ENCODE measurements at regions not wholly inside any gene's neighbourhood (a gene's known extent, or its start where the extent isn't known, plus 50 kb on each side); places are given as distances from the start of the nearest gene placed in this dataset.

DNA sequence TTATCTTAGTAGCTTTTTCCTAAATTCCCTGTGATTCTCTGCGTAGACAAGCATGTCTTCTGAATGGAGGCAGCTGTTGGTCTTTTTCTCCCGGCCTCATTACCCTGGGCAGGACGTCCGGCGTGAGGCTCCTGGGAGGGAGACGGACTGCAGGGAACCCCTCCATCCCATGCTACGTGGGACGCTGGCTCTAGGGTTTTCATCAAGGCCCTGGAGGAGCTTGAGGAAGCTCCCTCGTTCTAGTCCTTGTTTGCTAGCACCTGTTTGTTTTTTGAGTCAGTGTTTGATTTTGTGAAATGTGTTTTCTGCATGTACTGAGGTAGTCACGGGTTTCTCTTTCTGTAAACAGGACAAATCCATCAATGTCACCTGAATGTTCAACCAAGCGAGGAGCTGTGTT lies 99.3 kb upstream of the TMEM18 start:
- DNase-seq (ENCODE audit: low spot score), result no peak
- no peak for TF ChIP-seq CTCF (IDR thresholded peaks at IDR 0.05; ENCODE audit: extremely low read depth, missing control alignments)

DNA sequence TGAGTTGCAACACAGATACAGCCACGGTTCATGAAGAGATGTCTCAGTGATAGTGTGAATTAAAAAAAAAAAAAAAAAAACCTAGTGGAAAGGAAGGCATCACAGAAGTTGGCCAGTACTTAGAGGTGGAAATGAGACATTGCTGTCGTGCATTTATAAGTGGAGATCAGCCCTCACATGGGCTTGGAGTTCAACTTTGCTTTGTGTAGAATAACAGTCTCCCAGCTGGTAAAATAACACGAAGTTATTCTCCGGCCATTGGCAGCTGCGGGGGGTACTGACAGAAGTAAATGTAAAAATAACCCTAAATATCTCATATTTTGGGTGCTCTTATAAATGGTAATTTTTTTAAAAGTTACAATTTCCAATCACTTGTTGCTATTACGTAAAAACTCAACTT lies 98.8 kb upstream of the TMEM18 start:
- TF ChIP-seq CTCF (IDR thresholded peaks at IDR 0.05; ENCODE audit: extremely low read depth, missing control alignments), result no peak
- no peak for DNase-seq (ENCODE audit: low spot score)

DNA sequence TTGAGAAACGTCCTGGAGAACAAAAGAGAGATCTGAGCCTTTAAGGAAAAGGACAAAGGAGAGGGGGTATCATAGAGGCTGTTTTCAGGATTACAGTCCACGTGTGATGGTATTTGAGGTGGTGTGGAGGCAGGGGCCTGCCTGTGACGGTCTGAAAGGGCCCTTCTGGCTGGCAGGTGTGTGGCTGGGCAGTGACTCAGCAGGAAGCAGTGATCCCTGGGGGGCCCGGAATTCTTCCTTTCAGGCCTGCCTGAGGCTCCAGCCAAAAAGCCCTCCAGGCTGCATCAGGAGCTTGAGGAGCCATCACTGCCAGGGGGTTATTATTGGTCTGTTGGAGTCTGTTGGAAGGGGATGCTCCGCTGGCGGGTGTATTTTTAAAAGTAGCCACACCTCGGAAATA lies 97.2 kb upstream of the TMEM18 start:
- TF ChIP-seq CTCF (IDR thresholded peaks at IDR 0.05; ENCODE audit: extremely low read depth, missing control alignments), result no peak
- no peak for DNase-seq (ENCODE audit: low spot score)

DNA sequence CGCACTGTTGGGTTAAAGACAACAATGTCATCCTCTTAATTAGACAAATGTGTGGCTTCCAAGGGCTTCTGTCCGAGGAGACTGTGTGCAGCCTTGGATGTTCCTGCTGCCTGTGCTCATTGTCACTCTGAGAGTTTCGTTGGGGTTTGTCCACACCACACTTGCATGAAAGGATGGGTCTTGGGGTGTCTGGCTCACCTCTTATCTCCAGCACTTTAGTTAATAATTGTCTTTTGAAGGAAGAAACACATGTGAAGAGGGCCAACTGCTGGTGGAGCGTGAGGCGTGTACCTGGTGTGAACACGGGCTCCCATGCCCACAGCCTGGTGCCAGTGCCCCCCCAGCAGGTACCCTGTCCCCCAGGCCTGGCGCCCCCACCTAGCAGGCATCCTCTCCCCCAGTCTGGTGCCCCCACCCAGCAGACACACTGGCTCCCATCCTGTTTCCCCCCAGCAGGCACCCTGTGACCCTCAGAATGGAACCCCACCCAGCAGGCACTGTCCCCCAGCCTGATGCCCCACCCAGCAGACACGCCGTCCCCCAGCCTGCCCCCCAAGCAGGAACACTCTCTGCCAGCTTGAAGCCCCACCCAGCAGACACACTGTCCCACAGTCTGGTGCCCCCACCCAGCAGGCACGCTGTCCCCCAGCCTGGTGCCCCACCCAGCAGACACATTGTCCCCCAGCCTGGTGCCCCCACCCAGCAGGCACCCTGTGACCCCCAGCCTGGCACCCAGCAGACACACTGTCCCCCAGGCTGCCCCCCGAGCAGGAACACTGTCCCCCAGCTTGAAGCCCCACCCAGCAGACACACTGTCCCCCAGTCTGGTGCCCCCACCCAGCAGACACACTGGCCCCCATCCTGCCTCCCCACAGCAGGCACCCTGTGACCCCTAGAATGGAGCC lies 96.3 kb upstream of the TMEM18 start:
- DNase-seq (ENCODE audit: low spot score), result no peak
- TF ChIP-seq CTCF (IDR thresholded peaks at IDR 0.05; ENCODE audit: extremely low read depth, missing control alignments), result no peak

DNA sequence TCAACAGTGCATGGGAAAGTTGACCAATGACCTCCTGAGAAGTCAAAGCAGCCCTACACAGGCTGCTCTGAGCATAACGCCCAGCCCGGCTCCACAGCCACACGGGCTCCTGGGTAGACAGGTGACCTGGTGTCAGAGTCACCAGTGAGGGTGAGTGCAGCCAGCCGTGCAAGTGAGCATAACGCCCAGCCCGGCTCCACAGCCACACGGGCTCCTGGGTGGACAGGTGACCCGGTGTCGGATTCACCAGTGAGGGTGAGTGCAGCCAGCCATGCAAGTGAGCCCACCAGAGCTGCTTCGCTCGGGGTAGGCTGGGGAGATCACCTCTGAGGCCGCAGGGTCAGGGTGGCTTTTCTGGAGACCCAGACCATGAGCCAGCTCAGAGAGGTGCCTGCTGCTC lies 94.3 kb upstream of the TMEM18 start:
- DNase-seq (ENCODE audit: low spot score), result no peak
- no peak for TF ChIP-seq CTCF (IDR thresholded peaks at IDR 0.05; ENCODE audit: extremely low read depth, missing control alignments)

DNA sequence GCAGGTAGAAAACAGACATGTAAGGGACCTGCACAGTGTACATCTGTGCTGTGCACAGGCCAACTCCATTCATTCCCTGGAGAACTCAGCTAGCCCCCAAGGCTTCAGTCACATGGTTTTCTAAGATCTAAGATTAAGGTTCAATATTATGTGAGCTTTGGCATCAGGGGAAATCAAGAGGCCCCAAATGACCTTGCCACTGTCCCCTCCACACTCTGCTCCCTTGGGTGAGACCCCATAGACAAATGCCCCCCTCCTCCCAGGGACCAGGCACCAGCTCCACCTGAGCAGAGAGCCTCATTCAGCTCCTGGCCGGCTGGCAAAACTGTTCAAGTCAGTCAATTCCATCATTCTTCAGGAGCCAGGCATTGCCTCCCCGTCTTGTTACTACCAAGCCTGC lies 93.6 kb upstream of the TMEM18 start:
- DNase-seq (ENCODE audit: low spot score), result no peak

More for the DNA sequence above, 93.6 kb upstream of the TMEM18 start:
- TF ChIP-seq CTCF (IDR thresholded peaks at IDR 0.05; ENCODE audit: extremely low read depth, missing control alignments), result no peak

Data from GM20000 (cell line).